Head of caudate nucleus (tissue), 42 donors: ENCODE measurements at regions not wholly inside any gene's neighbourhood (a gene's known extent, or its start where the extent isn't known, plus 50 kb on each side); places are given as distances from the start of the nearest gene placed in this dataset.

Experiments
- DNase-seq, 42 donors: peaks; one replicate each; pipeline versions ENCODE4 v3.0.0 to v3.0.0-alpha.2; 2020 to 2021; ENCODE audit warnings: mixed read lengths in 7 of 42
- intact Hi-C: fragments of 100-400 bp; cut with DNase I; formaldehyde crosslinking; loops from one replicate; pipeline ENCODE4 v1.15.0; 2022

- peak in 31 of 42 donors; percentile 8 to 71 (median 39) for DNase-seq
Observed at GRCh38 chr7:131110297-131111080, 217.2 kb upstream of the MKLN1 start.

GRCh38 chr7:131111081-131111576, 216.5 kb upstream of the MKLN1 start:
- intact Hi-C loops, result no loop called here
- DNase-seq, result peak in 11 of 42 donors; percentile 12 to 59 (median 19)

More at GRCh38 chr7:131110297-131111080, 217.2 kb upstream of the MKLN1 start:
- intact Hi-C loops, result no loop called here

- DNase-seq, result no peak
- intact Hi-C loops, result no loop called here
Observed at GRCh38 chr7:131111792-131112191, 215.9 kb upstream of the MKLN1 start.

DNA sequence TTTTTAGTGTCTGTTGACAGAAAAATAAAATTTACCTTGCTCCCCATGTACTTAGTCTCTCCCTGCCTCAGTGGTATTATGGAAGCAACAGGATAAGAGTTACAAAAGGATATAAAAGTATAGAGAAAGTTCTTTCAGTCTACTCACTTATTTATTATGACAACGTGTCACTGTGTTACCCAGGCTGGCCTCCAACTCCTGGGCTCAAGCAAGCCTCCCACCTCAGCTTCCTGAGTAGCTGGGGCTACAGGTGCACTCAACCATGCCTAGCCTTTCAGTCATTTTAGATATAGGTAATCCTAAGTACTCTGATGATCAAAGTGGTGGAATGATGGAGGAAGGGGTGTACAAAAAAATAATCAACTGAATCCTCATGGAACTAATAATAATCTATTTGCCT, 215.2 kb upstream of the MKLN1 start:
- no peak for DNase-seq
- intact Hi-C loops, result no loop called here

GRCh38 chr7:131115340-131115739, 212.3 kb upstream of the MKLN1 start:
- intact Hi-C loops, result no loop called here
- no peak for DNase-seq

DNA sequence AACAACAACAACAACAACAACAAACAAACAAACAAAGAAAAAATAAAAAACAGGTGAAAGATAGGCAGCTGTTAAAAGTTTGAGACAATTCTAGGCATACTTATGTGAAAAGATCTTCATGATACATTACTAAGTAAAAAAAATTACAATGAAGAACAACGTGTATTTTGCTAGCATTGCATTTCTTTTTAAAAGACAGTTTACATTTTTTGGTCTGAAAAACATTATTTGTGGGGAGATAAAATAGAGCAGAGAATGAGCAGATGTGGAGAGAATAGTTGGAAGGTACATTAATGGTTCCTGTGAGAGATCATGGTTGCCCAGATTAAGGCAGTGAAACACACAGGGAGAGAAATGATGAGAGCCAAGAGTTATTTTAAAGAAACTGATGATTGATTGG, 210.2 kb upstream of the MKLN1 start:
- intact Hi-C loops, result no loop called here
- DNase-seq, result no peak

DNA sequence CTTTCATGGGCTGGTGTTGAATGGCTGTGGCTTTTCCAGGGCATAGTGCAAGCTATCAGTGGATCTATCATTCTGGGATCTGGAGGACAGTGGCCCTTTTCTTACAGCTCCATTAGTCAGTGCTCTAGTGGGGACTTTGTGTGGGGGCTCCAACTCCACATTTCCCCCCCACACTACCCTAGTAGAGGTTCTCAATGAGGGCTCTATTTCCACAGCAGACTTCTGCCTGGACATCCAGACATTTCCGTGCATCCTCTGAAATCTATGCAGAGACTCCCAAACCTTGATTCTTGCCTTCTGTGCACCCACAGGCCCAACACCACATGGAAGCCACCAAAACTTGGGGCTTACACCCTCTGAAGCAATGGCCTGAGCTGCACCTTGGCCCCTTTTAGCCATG, 208.3 kb upstream of the MKLN1 start:
- intact Hi-C loops, result no loop called here
- no peak for DNase-seq

DNA sequence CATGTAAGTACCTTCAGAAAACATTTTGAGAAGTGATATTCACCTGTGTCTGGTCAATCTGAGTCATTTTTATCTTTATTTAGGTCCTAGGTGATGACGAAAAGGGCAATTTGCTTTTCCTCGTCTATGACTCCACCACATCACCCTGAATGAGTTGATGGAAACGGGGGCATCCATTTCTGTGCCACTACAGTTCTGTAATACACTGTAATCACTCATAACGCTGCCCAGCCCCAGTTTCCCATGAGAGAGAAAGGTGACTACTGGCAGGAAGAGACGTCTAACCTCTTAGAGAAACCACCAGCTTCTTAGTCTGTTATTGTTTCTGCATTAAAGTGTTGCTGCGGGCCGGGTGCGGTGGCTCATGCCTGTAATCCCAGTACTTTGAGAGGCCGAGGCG, 205.3 kb upstream of the MKLN1 start:
- intact Hi-C loops, result no loop called here
- no peak for DNase-seq

DNA sequence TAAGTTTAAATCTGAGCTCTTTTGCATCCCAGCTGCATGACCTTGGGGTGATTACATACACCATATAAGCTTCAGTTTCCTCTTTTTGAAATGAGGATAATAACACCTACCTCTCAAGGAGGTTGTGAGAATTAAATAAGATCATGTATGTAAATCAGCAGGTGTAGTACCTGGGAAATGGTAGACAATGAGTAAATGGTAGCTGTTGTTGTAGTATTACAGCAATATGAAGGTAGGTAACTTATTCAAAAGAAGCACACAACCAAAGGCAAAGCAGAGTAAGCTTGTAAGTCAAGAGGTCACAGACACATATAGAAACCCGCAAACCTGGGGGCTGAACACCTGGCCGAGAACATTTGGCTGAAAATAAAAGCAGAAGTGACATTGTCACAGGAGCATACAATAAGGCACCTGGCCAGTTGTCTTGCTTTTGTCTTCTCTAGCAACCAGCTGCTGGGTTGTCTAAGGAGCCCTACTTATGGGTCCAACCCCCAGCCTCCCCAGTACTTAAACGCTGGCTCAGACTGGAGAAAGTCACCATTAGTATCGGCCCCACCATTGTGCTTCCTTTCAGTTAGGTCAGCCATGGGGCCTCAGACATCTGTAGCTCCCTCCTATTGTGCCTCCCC, 203.6 kb upstream of the MKLN1 start:
- intact Hi-C loops, result no loop called here
- DNase-seq, result no peak

DNA sequence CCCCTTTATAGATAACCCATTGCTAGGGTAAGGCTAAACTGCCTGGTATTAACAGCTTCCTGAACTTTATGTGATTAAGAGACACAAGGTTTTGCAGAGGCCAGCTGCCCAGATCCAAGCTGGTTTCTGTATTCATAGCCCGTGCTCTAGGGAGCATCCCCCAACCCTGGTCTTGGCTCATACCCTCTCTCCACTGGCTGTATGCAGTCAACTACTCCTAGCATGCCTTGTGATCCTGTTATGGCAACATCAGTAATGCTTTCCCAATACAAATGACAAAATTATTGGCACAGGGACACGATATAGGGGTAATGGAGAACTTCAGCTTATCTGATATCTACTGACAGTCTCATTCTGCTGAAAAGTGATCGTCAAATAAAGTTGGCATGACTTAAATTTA, 202.8 kb upstream of the MKLN1 start:
- DNase-seq, result no peak
- intact Hi-C loops, result no loop called here

GRCh38 chr7:131130324-131130723, 197.4 kb upstream of the MKLN1 start:
- DNase-seq, result no peak
- intact Hi-C loops, result no loop called here

GRCh38 chr7:131131012-131131745, 196.5 kb upstream of the MKLN1 start:
- intact Hi-C loops, result no loop called here
- DNase-seq, result no peak

DNA sequence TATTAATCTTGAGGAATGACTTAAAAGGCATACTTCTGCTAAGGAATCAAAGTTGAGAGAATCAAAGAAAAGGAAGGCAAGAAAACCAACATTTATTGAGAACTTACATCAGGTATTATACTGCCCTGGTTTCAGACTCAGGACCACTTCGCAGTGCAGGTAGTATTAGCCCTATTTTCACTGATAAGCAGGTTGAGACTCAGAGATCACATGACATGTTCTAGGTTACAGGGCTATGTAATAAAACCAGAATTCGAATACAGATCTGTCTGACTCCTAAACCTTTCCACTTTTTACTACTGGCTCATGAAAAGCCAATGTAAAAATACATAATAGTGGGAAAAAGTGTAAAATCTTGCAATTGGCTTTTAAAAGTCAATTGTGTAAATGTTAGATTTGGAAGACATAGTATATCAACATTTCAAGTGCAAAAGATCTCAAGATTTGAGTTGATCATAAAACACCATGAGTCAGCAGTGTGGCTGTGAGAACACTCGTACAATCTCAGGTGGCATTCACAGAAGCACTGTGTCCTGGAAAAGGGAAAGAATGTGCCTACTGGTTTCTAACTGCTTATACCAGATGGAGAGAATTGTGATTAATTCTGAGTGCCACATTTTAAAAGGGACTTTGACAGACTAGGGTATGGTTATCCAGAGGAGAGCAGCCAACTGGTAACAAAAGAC, 195.8 kb upstream of the MKLN1 start:
- no peak for DNase-seq
- intact Hi-C loops, result no loop called here

GRCh38 chr7:131139462-131139861, 188.2 kb upstream of the MKLN1 start:
- DNase-seq, result no peak
- intact Hi-C loops, result no loop called here

DNA sequence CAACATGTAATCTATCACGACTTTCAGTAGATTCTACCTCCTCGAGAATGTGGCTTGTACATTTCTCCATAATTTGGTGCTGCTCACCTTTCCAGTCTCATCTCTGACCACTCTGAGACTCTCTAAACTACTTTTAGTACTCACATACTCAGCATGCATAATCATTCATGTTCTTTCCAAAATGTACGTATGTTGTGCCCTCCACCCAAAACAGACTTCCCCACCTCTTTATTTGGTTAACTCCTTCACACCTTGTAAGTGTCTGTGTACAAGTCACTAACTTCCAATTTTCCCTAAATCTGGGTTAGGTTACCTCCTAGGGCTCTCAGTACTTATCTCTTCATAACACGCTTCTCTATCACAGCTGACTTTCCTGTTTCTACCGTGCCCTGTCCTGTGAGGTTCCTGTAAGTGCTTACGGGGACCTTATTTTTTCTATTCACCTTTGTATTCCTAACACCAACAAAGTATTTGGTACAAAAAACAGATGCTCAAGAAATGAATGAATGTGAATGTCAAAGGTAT, 186.2 kb upstream of the MKLN1 start:
- intact Hi-C loops, result no loop called here
- no peak for DNase-seq

- intact Hi-C loops, result no loop called here
- DNase-seq, result no peak
Observed at GRCh38 chr7:131143869-131144268, 183.8 kb upstream of the MKLN1 start.

DNA sequence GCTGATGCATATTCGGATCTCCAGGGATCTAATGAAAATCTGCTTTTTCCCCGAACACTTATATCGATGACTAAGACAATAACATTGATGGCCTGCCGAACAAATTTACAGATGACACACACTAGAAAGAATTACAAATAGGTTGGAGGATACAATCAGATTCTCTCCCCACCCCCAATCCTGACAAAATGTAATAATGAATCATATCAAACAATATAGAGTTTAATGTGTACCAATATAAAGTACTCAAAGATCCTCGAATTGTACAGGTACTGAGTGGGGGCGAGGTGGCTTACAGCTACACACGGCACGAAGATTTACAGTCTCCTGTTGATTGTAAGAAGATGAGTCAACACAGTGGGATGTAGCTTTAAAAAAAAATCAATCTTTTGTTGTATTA, 182.7 kb upstream of the MKLN1 start:
- intact Hi-C loops, result no loop called here
- DNase-seq, result peak in 6 of 42 donors; percentile 10 to 43 (median 24)

- intact Hi-C loops, result no loop called here
- peak in 1 of 42 donors; percentile 14 for DNase-seq
Observed at GRCh38 chr7:131145770-131146169, 181.9 kb upstream of the MKLN1 start.

- DNase-seq, result peak in 10 of 42 donors; percentile 10 to 63 (median 32)
- intact Hi-C loops, result no loop called here
Observed at GRCh38 chr7:131147604-131148003, 180.1 kb upstream of the MKLN1 start.
